H9 (cell line): ENCODE measurements at regions not wholly inside any gene's neighbourhood (a gene's known extent, or its start where the extent isn't known, plus 50 kb on each side); places are given as distances from the start of the nearest gene placed in this dataset.

Source experiments
- DNase-seq: peaks from one replicate; pipeline ENCODE4 v3.0.0-alpha.2; 2017
- H2AFZ ChIP-seq: one replicate; pipeline ENCODE4 v1.6.1; 2013; ENCODE audit warnings: mild to moderate bottlenecking, low read length, control low read depth, moderate library complexity
- H2AK5ac ChIP-seq: 2 replicates; pipeline ENCODE4 v1.6.1; 2013; ENCODE audit warnings: low read length, control low read depth, mixed read lengths; ENCODE audit not compliant: insufficient read length
- H2BK120ac ChIP-seq: one replicate; pipeline ENCODE4 v1.6.1; 2013; ENCODE audit warnings: low read depth, mild to moderate bottlenecking, low read length, control low read depth, inconsistent platforms; ENCODE audit not compliant: poor library complexity, severe bottlenecking
- H2BK12ac ChIP-seq: 2 replicates; pipeline ENCODE4 v1.6.1; 2013; ENCODE audit warnings: low read length, control low read depth, mixed read lengths, low read depth; ENCODE audit not compliant: insufficient read length
- H2BK15ac ChIP-seq: 2 replicates; pipeline ENCODE4 v1.6.1; 2013; ENCODE audit warnings: low read depth, low read length, control low read depth
- H2BK20ac ChIP-seq: one replicate; pipeline ENCODE4 v1.6.1; 2013; ENCODE audit warnings: low read depth, mild to moderate bottlenecking, low read length, control low read depth, inconsistent platforms; ENCODE audit not compliant: poor library complexity, severe bottlenecking
- H2BK5ac ChIP-seq: 2 replicates; pipeline ENCODE4 v1.6.1; 2013; ENCODE audit warnings: low read length, control low read depth, mixed read lengths; ENCODE audit not compliant: insufficient read length
- H3K14ac ChIP-seq: 2 replicates; pipeline ENCODE4 v1.6.1; 2013; ENCODE audit warnings: low read length, control low read depth; ENCODE audit not compliant: insufficient read depth
- H3K18ac ChIP-seq: 2 replicates; pipeline ENCODE4 v1.6.1; 2013; ENCODE audit warnings: low read depth, mild to moderate bottlenecking, mixed read lengths, low read length, control low read depth; ENCODE audit not compliant: insufficient read length
- H3K23ac ChIP-seq: 2 replicates; pipeline ENCODE4 v1.6.1; 2013; ENCODE audit warnings: low read length, control low read depth, mixed read lengths, low read depth; ENCODE audit not compliant: insufficient read length
- H3K23me2 ChIP-seq: 2 replicates; pipeline ENCODE4 v1.6.1; 2013; ENCODE audit warnings: low read depth, mild to moderate bottlenecking, mixed read lengths, low read length, control low read depth; ENCODE audit not compliant: insufficient read length, poor library complexity, severe bottlenecking
- H3K27ac ChIP-seq: 2 replicates; pipeline ENCODE4 v1.5.1; 2013; ENCODE audit warnings: low read length, control low read depth, mixed read lengths, low read depth; ENCODE audit not compliant: insufficient read length
- H3K27me3 ChIP-seq: 2 replicates; pipeline ENCODE4 v1.6.1; 2013; ENCODE audit warnings: low read length, control low read depth, inconsistent platforms; ENCODE audit not compliant: insufficient read depth
- H3K4ac ChIP-seq: 2 replicates; pipeline ENCODE4 v1.6.1; 2013; ENCODE audit warnings: low read depth, mild to moderate bottlenecking, control low read depth, inconsistent platforms, low read length, moderate library complexity
- H3K4me1 ChIP-seq: 2 replicates; pipeline ENCODE4 v1.6.1; 2013; ENCODE audit warnings: low read length, control low read depth, inconsistent platforms; ENCODE audit not compliant: insufficient read depth
- H3K4me2 ChIP-seq: 2 replicates; pipeline ENCODE4 v1.6.1; 2013; ENCODE audit warnings: low read length, control low read depth, mixed read lengths; ENCODE audit not compliant: insufficient read length, insufficient read depth
- H3K56ac ChIP-seq: 2 replicates; pipeline ENCODE4 v1.6.1; 2013; ENCODE audit warnings: low read depth, mild to moderate bottlenecking, mixed read lengths, low read length, control low read depth; ENCODE audit not compliant: insufficient read length
- H3K79me1 ChIP-seq: 2 replicates; pipeline ENCODE4 v1.6.1; 2013; ENCODE audit warnings: low read depth, mild to moderate bottlenecking, moderate library complexity, low read length, control low read depth, inconsistent platforms; ENCODE audit not compliant: insufficient read depth, poor library complexity, severe bottlenecking
- H3K79me2 ChIP-seq: 2 replicates; pipeline ENCODE4 v1.6.1; 2013; ENCODE audit warnings: low read length, control low read depth, inconsistent platforms; ENCODE audit not compliant: insufficient read depth
- H3K9ac ChIP-seq: 2 replicates; pipeline ENCODE4 v1.6.1; 2013; ENCODE audit warnings: low read length, control low read depth, mixed read lengths; ENCODE audit not compliant: insufficient read length; ENCODE audit errors: extremely low read depth
- H3K9me3 ChIP-seq: one replicate; pipeline ENCODE4 v1.6.1; 2013; ENCODE audit warnings: low read depth, low read length, inconsistent platforms; ENCODE audit not compliant: control insufficient read depth
- H3T11ph ChIP-seq: one replicate; pipeline ENCODE4 v1.6.1; 2013; ENCODE audit warnings: mild to moderate bottlenecking, low read length, control low read depth, inconsistent platforms
- H4K20me1 ChIP-seq: one replicate; pipeline ENCODE4 v1.6.1; 2013; ENCODE audit not compliant: control insufficient read depth, insufficient read length, insufficient read depth
- H4K5ac ChIP-seq: 2 replicates; pipeline ENCODE4 v1.6.1; 2013; ENCODE audit warnings: low read depth, mild to moderate bottlenecking, mixed read lengths, low read length, control low read depth; ENCODE audit not compliant: insufficient read length
- H4K8ac ChIP-seq: replicated peaks from 2 replicates; pipeline ENCODE4 v1.6.1; 2013; ENCODE audit warnings: low read length, control low read depth, mixed read lengths, low read depth; ENCODE audit not compliant: insufficient read length
- H4K91ac ChIP-seq: 2 replicates; pipeline ENCODE4 v1.6.1; 2013; ENCODE audit warnings: low read depth, mild to moderate bottlenecking, moderate library complexity, mixed read lengths, low read length, control low read depth; ENCODE audit not compliant: insufficient read length
- H3K27ac Mint-ChIP-seq, 3 experiments: 2 replicates in 2 of 3; 3 replicates in 1 of 3; pipeline ENCODE4 v1.8.0; 2020 to 2021; ENCODE audit warnings: mixed read lengths in 3 of 3, mild to moderate bottlenecking in 1 of 3, moderate library complexity in 1 of 3
- H3K27me3 Mint-ChIP-seq: 2 replicates; pipeline ENCODE4 v1.8.0; 2021; ENCODE audit warnings: low read depth, mild to moderate bottlenecking, moderate library complexity, mixed read lengths
- H3K36me3 Mint-ChIP-seq, 3 experiments: 2 replicates in 2 of 3; 3 replicates in 1 of 3; pipeline ENCODE4 v1.8.0; 2020 to 2021; ENCODE audit warnings: low read depth in 3 of 3, mixed read lengths in 3 of 3; ENCODE audit not compliant: insufficient read depth in 1 of 3
- H3K4me1 Mint-ChIP-seq, 2 experiments: 2 replicates each; pipeline ENCODE4 v1.8.0; 2020; ENCODE audit warnings: mixed read lengths in 2 of 2
- H3K4me3 Mint-ChIP-seq, 2 experiments: 2 replicates in 1 of 2; 3 replicates in 1 of 2; pipeline ENCODE4 v1.8.0; 2020 to 2021; ENCODE audit warnings: mild to moderate bottlenecking in 2 of 2, mixed read lengths in 2 of 2, moderate library complexity in 1 of 2
- H3K9me3 Mint-ChIP-seq, 2 experiments: 2 replicates in 1 of 2; 3 replicates in 1 of 2; pipeline ENCODE4 v1.8.0; 2020; ENCODE audit warnings: mild to moderate bottlenecking in 2 of 2, mixed read lengths in 2 of 2, moderate library complexity in 1 of 2
- WGBS: extraction: QIAGEN DNeasy Blood & Tissue Kit; methylation state at CpG from one replicate; pipeline ENCODE4 v1.1.7; 2013; ENCODE audit warnings: missing lambda C conversion rate, low lambda C conversion rate, mixed read lengths; ENCODE audit not compliant: insufficient read length; ENCODE audit errors: extremely low coverage; 5-methylcytosine and 5-hydroxymethylcytosine counted together
- TF ChIP-seq, protein P1 (sequence below): fragments of 200-600 bp; sonication (generic); conservative IDR thresholded peaks from 3 replicates; pipeline ENCODE4 v1.8.0; 2021; ENCODE audit warnings: antibody characterized with exemption, mild to moderate bottlenecking

DNA sequence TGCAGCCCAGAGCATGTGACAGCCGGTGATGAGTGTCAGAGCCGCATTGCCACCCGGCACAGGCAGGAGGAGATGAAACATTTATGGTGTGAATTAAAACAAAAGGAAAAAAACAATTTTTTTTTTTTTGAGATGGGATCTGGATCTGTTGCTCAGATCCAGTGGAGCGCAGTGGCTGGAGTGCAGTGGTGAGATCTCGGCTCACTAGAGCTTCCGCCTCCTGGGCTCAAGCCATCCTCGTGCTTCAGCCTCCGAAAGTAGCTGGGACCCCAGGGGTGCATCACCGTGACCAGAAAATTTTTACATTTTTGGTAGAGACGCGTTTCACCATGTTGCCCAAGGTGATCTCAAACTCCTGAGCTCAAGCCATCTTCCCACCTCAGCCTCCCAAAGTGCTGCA lies 182.1 kb upstream of the SALL3 start:
- Mint-ChIP-seq H3K27ac (no peak overlapping the region), H3K27me3 (no peaks in the 10 kb centered on the region; the same call in 1 of the 2 replicates), H3K4me1 (0 out of 4 replicates have a peak, but pooled peaks cover 0 to 2% of the 10 kb centered on the region in 2 experiments), H3K9me3 (no peaks in the 10 kb centered on the region; a peak in 1 of 5 replicates), H3K36me3 (no peaks in the 10 kb centered on the region; a peak in 1 of 7 replicates), H3K4me3 (no peak overlapping the region)
- no peaks in the 10 kb centered on the region for H3K4me1 ChIP-seq
- no peaks in the 10 kb centered on the region for H3K79me2 ChIP-seq
- H3K9ac ChIP-seq: no peak overlapping the region
- no CpG with 5 or more reads among the region's 11 CpGs for WGBS
- no peaks in the 10 kb centered on the region for H3K23me2 ChIP-seq
- H2BK120ac ChIP-seq: no peak overlapping the region
- no peak overlapping the region for H2AK5ac ChIP-seq
- H2BK15ac ChIP-seq: no peak overlapping the region
- H3K27ac ChIP-seq: no peak overlapping the region
- no peak overlapping the region for H4K5ac ChIP-seq
- H3K4ac ChIP-seq: no peak overlapping the region
- no peak for DNase-seq
- no peaks in the 10 kb centered on the region for H3K79me1 ChIP-seq
- no peak overlapping the region for H3K56ac ChIP-seq
- H3K18ac ChIP-seq: no peak overlapping the region
- no peak overlapping the region for H4K91ac ChIP-seq
- no peak overlapping the region for H2BK12ac ChIP-seq
- no peak overlapping the region for H2BK20ac ChIP-seq
- no peak overlapping the region for H2AFZ ChIP-seq
- TF ChIP-seq, protein P1, sequence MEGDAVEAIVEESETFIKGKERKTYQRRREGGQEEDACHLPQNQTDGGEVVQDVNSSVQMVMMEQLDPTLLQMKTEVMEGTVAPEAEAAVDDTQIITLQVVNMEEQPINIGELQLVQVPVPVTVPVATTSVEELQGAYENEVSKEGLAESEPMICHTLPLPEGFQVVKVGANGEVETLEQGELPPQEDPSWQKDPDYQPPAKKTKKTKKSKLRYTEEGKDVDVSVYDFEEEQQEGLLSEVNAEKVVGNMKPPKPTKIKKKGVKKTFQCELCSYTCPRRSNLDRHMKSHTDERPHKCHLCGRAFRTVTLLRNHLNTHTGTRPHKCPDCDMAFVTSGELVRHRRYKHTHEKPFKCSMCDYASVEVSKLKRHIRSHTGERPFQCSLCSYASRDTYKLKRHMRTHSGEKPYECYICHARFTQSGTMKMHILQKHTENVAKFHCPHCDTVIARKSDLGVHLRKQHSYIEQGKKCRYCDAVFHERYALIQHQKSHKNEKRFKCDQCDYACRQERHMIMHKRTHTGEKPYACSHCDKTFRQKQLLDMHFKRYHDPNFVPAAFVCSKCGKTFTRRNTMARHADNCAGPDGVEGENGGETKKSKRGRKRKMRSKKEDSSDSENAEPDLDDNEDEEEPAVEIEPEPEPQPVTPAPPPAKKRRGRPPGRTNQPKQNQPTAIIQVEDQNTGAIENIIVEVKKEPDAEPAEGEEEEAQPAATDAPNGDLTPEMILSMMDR: no peak
- no peaks in the 10 kb centered on the region for H3K9me3 ChIP-seq
- H3K4me2 ChIP-seq: no peak overlapping the region
- no peak overlapping the region for H3K23ac ChIP-seq
- H3K27me3 ChIP-seq: no peaks in the 10 kb centered on the region
- H4K20me1 ChIP-seq: no peaks in the 10 kb centered on the region
- H3T11ph ChIP-seq: no peak overlapping the region
- H2BK5ac ChIP-seq: no peak overlapping the region
- H4K8ac ChIP-seq: no peak overlapping the region
- no peak overlapping the region for H3K14ac ChIP-seq
